GM18858 (cell line): ENCODE measurements at regions not wholly inside any gene's neighbourhood (a gene's known extent, or its start where the extent isn't known, plus 50 kb on each side); places are given as distances from the start of the nearest gene placed in this dataset.
A peak's percentile ranks its signal among the peaks of the same experiment; 100 is the strongest.
"Not testable (repeated sequence)": the region's sequence is repeated elsewhere in the genome, so short reads cannot be mapped to it uniquely, and the experiment has no call there.

Experiments
- ATAC-seq: cut with Tn5 transposase; IDR thresholded peaks from one replicate; pipeline ENCODE4 v1.9.1; 2021; ENCODE audit not compliant: unreplicated experiment

DNA sequence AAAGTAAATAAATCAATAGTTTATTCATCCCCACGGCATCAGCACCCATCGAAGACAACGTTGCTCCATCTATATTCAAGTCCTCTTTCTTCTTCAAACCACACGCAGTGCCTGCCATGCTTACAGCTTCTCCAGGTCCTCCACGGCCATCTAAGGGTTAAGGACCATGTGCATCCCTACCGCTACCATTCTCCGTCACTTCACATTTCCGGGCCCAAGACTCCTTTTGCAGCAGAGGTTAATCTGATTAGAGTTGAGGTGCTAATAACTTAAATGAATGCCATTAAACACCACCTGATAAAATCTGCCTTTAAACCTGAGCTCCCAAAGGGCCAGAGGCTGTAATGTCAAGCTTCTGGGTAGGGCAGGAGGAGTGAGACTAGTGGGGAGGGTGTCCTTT, 79.7 kb upstream of the CCND2 start:
- no peak for ATAC-seq

GRCh38 chr12:4191642-4192041, 81.9 kb upstream of the CCND2 start:
- ATAC-seq: peak; percentile 62

- ATAC-seq: no peak
Measured at GRCh38 chr12:4191149-4191548, 82.4 kb upstream of the CCND2 start.

DNA sequence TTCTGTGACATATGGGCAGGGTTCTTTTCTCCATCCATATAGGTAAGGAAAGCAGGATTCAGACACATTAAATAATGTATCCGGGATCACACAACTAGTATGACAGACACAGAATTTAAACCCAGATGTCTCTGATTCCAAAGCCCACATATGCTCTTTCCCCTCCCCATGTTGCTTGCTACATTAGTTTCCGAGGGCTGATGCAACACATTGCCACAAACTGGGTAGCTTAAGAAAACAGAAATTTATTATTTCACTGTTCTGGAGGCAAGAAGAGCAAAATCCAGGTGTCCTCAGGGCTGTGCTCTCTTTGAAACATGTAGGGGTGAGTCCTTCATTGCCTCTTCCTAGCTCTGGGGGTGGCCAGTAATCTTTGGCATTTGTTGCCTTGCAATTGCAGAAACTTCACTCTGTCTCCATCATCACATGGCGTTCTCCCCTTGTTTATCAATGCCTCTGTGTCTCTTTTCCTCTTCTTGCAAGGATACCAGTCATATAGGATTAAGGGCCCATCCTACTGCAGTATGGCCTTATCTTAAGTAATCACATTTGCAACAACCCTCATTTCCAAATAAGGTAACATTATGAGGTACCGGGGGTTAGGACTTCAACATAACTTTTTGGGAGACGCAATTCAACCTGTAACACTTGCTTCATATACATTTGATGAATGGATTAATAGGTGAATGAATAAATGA, 83.0 kb upstream of the CCND2 start:
- ATAC-seq: no peak

DNA sequence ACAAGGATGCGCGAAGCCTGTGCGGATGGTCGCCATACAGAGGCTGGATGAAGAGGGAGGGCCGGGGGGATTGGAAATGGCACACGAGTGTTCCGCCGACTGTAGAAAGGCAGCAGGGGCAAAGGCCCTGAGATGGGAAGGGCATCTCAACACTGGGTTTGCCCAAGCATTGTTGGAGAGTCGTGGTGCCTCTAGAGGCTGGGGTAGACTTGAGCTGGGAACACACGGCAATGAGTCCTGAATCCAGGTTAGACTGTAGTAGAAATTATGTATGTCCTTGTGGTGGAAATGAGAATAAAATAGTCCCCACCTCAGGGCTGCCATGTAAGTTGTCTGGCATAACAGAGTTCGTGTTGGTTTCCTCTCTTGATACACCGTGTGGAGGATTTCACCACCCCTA, 83.8 kb upstream of the CCND2 start:
- ATAC-seq: no peak

DNA sequence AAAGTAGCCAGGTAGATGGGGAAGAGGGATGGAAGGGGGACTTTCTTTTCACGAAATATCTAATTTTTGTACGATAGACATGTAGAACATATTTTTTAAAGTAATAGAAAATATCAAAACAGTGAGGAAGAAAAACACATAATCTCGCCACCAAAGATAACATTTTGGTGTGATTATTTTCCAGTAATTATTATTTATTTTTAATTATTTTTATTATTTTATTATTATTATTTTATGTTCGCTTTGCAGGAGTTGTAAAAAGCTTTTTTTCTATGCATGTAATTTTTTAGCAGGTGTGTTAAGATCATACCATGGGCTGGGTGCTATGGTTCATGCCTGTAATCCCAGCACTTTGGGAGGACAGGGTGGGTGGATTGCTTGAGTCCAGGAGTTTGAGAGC, 85.6 kb upstream of the CCND2 start:
- no peak for ATAC-seq

DNA sequence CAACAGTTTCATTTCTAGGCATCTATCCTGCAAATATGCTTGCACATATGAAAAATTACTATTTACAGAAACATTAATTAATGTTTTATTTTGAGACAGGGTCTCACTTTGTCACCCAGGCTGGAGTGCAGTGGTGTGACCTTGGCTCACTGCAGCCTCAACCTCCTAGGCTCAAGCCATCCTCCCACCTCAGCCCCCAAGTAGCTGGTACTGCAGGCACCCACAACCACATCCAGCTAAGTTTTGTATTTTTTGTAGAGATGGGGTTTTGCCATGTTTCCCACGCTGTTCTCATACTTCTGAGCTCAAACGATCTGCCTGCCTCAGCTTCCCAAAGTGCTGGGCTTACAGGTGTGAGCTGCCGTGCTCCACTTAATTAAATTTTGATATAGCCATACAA, 86.2 kb upstream of the CCND2 start:
- not testable (repeated sequence) for ATAC-seq

DNA sequence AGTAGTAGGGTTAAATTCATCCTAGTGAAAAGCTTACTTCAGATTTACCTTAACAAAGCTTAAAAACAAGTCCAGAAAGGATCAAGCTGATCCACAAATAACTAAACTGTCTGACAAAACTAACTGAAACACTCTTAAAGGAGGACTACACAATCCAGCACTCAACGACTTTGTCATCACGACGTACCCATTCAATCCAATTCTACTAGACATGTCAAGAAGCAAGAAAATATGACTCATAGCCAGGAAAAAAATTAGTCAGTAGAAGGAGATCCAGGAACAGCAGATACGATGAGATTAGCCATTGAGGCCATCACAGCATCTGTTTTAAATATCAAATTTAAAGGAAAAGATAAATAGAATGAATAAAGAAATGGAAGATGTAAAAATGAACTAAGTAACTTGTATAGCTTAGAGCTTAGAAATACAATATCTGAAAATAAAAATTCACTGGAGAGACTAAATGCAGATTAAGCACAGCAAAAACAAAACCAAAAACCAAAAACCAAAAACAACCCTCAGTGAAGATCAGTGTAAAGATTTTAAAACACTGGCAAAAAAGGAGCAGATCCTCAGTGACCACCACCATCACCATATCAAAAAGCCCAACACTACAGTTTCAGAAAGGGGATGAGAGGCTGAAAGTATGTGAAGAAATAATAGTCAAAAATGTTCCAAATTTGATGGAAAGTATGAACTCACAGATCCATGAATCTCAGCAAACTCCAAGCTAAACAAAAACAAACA, 95.0 kb upstream of the CCND2 start:
- no peak for ATAC-seq

- ATAC-seq: no peak
Measured at GRCh38 chr12:4177262-4177661, 96.3 kb upstream of the CCND2 start.

DNA sequence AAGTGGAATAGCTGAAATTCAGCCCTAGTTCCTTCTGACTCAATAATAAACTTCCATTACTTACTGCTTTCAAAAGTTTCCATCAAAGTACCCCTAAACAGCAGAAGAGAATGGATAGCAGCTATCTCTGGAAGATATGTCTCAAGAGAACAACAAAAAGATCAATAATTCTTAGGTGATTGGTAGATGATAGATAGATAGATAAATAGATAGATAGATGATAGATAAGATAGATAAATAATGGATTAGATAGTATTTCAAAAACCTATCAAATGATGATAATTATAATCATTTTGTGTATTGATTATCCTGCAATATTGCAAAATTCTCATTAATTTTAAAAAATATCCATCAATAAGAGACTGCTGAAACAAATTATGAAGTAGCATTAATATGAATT, 97.4 kb upstream of the CCND2 start:
- no peak for ATAC-seq

DNA sequence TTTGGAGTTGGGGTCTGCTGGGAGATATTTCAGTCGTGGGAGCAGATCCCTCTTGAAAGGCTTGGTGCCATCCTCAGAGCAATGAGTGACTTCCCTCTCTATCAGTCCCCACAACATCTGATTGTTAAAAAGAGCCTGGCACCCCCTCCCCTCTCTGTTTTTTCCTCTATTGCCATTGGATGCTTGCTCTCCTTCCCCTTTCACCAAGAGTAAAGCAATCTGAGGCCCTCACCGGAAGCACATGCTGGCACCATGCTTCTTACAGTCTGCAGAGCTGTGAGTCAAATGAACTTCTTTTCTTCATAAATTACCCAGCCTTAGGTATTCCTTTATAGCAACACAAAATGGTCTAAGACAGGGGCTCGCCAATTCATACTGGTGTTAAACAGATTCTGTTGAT, 99.1 kb upstream of the CCND2 start:
- no peak for ATAC-seq

- ATAC-seq: no peak
Measured at GRCh38 chr12:4172999-4173398, 100.6 kb upstream of the CCND2 start.

DNA sequence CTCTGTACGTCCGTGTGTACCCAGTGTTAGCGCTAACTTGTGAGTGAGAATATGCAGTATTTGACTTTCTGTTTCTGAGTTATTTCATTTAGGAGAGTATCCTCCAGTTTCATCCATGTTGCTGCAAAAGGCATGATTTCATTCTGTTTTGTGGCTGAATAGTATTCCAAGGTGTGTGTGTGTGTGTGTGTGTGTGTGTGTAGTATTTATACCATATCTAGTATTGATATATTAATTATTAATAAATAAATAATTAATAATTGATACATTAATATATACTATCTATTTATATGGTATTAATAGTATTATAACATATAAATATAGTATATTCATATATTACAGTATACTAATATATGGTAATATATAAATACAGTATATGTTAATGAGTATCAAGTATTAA, 101.8 kb upstream of the CCND2 start:
- no peak for ATAC-seq

GRCh38 chr12:4169959-4170358, 103.6 kb upstream of the CCND2 start:
- no peak for ATAC-seq

DNA sequence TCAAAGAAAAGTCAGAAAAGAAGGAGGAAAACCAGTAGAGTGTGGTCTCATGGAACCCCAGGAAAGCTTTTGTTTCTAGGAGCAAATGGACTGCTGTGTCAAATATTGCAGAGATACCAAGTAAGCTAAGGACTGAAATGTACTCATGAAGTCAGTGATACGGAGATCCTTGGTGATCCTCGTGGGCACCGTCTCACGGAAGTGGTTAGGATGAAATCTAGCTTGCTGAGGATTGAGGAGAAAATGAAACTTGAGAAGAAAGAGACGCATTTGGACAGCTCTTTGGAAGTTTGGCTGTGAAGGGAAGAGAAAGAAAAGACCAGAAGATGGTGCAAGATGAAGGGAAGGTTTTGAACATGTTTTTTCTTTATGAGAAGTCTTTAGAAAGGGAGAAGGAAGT, 104.0 kb upstream of the CCND2 start:
- no peak for ATAC-seq

DNA sequence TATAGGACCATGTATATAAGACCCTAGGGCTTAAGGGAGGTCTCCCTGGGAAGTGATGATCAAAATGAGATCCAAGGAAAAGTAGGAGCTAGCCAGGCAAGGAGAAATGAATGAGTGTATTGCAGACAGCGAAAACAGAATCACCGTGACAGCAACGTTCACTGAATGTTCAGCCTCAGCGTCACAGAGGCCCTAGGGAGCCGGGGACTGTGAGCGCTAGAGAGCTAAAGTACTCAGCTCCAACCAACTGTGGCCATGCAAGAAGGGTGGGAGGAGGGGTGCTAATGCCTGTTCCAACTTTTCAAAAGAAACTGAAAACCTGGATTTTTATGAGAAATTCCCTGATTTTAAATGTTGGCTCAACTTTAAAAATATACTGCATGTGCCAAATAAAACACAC, 105.5 kb upstream of the CCND2 start:
- ATAC-seq: no peak

GRCh38 chr12:4164559-4165558, 108.7 kb upstream of the CCND2 start:
- ATAC-seq: no peak

GRCh38 chr12:4164188-4164558, 109.4 kb upstream of the CCND2 start:
- no peak for ATAC-seq

- ATAC-seq: no peak
Measured at GRCh38 chr12:4161718-4162117, 111.8 kb upstream of the CCND2 start.

- no peak for ATAC-seq
Measured at GRCh38 chr12:4160314-4161040, 113.1 kb upstream of the CCND2 start.

GRCh38 chr12:4159851-4160250, 113.7 kb upstream of the CCND2 start:
- ATAC-seq: no peak
